ENCODE measurements at regions not wholly inside any gene's neighbourhood (a gene's known extent, or its start where the extent isn't known, plus 50 kb on each side); places are given as distances from the start of the nearest gene placed in this dataset.

- Histone ChIP-seq H3K27me3 (no peaks in the 10 kb centered on the region), H3K36me3 (no peaks in the 10 kb centered on the region), H3K4me3 (ENCODE audit: low read depth, low read length) (no peak overlapping the region), H3K9me3 (no peaks in the 10 kb centered on the region), H3K4me1 (no peaks in the 10 kb centered on the region)
- DNase-seq = no peak
- peak; percentile 24; the same call in 1 of the 2 replicates for TF ChIP-seq CTCF (IDR thresholded peaks at IDR 0.05; ENCODE audit: low read depth, low read length)
Observed at GRCh38 chr1:30353637-30354036, 369.7 kb downstream of the MATN1 start.

- Histone ChIP-seq H3K9me3 (no peaks in the 10 kb centered on the region), H3K4me1 (no peaks in the 10 kb centered on the region), H3K27me3 (no peaks in the 10 kb centered on the region), H3K36me3 (no peaks in the 10 kb centered on the region), H3K4me3 (ENCODE audit: low read depth, low read length) (no peak overlapping the region)
- DNase-seq = no peak
- TF ChIP-seq CTCF (IDR thresholded peaks at IDR 0.05; ENCODE audit: low read depth, low read length) = no peak
Observed at GRCh38 chr1:30348147-30348546, 375.2 kb downstream of the MATN1 start.

- Histone ChIP-seq H3K9me3 (no peaks in the 10 kb centered on the region), H3K4me3 (ENCODE audit: low read depth, low read length) (no peak overlapping the region), H3K36me3 (no peaks in the 10 kb centered on the region), H3K27me3 (no peaks in the 10 kb centered on the region), H3K4me1 (no peaks in the 10 kb centered on the region)
- no peak for DNase-seq
- TF ChIP-seq CTCF (IDR thresholded peaks at IDR 0.05; ENCODE audit: low read depth, low read length) = no peak
Observed at GRCh38 chr1:30345491-30346130, 377.8 kb downstream of the MATN1 start.

GRCh38 chr1:30343562-30343961 is 379.8 kb downstream of the MATN1 start:
- no peak for DNase-seq
- Histone ChIP-seq H3K4me3 (ENCODE audit: low read depth, low read length) (no peak overlapping the region), H3K4me1 (no peaks in the 10 kb centered on the region), H3K36me3 (no peaks in the 10 kb centered on the region), H3K27me3 (no peaks in the 10 kb centered on the region), H3K9me3 (no peaks in the 10 kb centered on the region)
- no peak for TF ChIP-seq CTCF (IDR thresholded peaks at IDR 0.05; ENCODE audit: low read depth, low read length)

GRCh38 chr1:30342535-30343141 is 380.7 kb downstream of the MATN1 start:
- TF ChIP-seq CTCF (IDR thresholded peaks at IDR 0.05; ENCODE audit: low read depth, low read length) = no peak
- Histone ChIP-seq H3K27me3 (no peaks in the 10 kb centered on the region), H3K9me3 (no peaks in the 10 kb centered on the region), H3K4me1 (no peaks in the 10 kb centered on the region), H3K4me3 (ENCODE audit: low read depth, low read length) (no peak overlapping the region), H3K36me3 (no peaks in the 10 kb centered on the region)
- DNase-seq = no peak

GRCh38 chr1:30340934-30341333 is 382.5 kb downstream of the MATN1 start:
- Histone ChIP-seq H3K27me3 (no peaks in the 10 kb centered on the region), H3K36me3 (no peaks in the 10 kb centered on the region), H3K9me3 (no peaks in the 10 kb centered on the region), H3K4me3 (ENCODE audit: low read depth, low read length) (no peak overlapping the region), H3K4me1 (no peaks in the 10 kb centered on the region)
- DNase-seq = no peak
- no peak for TF ChIP-seq CTCF (IDR thresholded peaks at IDR 0.05; ENCODE audit: low read depth, low read length)
